ENCODE measurements at regions not wholly inside any gene's neighbourhood (a gene's known extent, or its start where the extent isn't known, plus 50 kb on each side); places are given as distances from the start of the nearest gene placed in this dataset. TPM values are rescaled to one million over a fixed set of nuclear protein-coding genes. Genes with fewer than 3 reads are reported as not detected.

DNA sequence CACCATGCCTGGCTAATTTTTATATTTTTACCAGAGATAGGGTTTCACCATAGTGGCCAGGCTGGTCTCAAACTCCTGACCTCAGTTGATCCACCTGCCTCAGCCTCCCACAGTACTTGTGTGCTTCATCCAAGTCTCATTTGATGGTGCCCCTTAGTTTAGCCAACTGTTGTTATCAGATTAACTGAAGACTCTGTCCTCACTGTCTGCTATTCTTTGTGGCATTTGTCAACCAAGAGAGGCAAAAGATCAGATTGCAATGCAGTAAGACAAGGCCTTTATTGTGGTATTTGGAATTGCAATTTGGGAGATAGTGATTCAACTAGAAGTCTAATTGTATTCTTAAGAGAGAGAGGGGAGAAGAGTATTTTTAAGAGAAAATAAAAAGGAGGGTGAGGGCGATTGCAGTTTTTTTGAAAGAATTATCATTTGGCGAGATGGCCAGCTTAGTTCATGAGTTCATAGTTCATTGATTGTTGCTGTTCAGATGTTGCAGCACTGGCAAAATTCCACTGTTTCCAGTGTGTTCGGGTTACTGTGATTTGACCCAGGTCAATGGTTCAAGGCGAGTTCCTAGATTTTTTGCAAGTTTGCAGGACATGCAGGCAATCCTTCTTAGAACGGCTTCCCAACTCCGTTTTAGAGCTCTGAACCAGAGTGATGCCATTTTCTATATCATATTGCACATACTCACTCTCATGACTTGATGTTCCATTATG is 1156.9 kb downstream of the CDH9 start:
- no peak for FAIRE-seq
- DNase-seq (ENCODE audit: low spot score in 2 of 2), result no peak

GRCh38 chr5:25863811-25864210 is 1174.6 kb downstream of the CDH9 start:
- FAIRE-seq, result no peak

DNA sequence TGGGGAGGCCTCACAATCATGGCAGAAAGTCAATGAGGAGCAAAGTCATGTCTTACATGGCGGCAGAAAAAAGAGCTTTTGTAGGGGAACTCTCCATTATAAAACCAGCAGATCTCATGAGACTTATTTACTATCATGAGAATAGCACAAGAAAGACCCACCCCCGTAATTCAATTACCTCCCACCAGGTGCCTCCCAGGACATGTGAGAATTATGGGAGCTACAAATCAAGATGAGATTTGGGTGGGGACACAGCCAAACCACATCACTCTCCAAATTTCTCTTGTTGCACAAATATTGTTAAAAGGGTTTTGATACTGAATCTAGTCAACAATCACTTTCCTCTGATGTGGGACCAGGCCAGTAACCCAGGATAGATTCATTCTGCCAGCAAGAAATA is 1176.1 kb downstream of the CDH9 start:
- FAIRE-seq (no peak), DNase-seq (ENCODE audit: low spot score in 2 of 2) (no peak)

More at GRCh38 chr5:25863811-25864210, 1174.6 kb downstream of the CDH9 start:
- DNase-seq (ENCODE audit: low spot score in 2 of 2), result no peak

DNA sequence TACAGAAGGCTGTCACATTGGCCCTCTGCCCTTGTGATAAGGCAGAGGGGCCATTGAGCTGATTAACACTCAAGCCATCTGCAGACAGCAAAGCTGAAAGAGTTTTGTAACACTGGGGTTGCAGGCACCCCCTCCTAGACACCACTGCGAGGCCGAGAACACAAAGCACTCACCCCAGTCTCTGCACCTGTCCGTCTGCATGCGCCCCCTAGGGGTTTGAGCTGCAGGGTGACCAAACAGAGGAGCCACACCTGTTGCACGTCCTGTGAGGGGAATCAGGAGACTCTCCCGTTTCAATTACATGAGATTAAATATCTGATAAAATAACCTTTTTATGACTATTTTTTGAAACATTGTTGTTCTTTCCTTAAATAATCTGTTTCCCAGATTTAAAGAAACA is 1180.4 kb downstream of the CDH9 start:
- no peak for FAIRE-seq
- no peak for DNase-seq (ENCODE audit: low spot score in 2 of 2)

DNA sequence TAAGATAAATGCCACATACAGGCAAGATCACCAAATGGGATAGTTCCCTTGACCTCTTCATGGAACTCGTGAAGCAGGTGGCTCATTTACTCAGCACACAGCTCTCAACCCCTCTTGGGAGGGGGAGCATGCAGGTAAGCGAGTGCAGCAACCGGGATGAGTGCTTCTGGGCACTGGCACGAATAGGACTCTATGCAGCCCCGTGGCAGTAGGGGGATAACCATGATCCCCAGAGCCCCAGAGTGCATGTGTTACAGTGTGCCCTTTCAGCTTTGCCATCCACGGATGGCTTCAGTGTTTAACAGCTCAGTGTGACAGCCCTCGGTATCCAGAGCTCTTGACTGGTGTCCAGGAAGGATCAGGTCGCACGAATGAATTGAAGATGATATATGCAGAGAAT is 1187.1 kb downstream of the CDH9 start:
- DNase-seq (ENCODE audit: low spot score in 2 of 2) (no peak), FAIRE-seq (no peak)

DNA sequence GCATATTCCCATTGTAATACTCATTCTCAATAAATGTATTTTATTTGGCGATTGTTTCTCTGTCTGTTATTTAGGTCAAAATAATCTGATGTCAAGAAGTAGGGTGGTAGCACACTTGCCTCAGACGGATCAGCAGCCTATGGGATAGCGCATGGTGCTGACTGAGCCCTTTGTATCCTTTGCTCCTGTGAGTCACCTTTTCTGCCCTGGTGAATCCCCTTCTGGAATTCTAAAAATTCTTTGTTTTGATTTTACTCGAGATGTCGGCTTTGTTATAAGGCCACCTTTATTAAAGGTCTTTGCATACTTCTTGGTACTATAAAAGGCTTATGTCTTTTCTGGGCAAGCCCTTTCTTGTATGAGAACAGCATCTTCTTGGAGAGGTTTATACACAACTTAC is 1187.8 kb downstream of the CDH9 start:
- no peak for DNase-seq (ENCODE audit: low spot score in 2 of 2)
- FAIRE-seq, result no peak

DNA sequence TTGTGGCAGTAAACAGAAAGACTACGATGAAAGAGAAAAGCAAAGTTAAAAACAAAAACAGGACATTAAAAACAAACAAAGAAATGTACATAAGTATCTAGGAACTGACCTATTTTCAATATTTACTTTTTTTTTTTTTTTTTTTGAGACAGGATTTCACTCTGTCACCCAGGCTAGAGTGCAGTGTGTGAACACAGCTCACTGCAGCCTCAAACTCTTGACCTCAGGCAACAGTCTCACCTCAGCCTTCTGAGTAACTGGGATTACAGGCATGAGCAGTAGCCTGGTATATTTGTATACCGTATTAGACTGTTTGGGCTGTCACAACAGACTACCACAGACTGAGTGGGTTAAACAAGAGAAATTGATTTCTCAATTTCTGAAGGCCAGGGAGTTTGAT is 1189.1 kb downstream of the CDH9 start:
- no peak for DNase-seq (ENCODE audit: low spot score in 2 of 2)
- FAIRE-seq, result no peak

GRCh38 chr5:25823330-25823873 is 1178.6 kb upstream of the CDH10 start:
- no peak for DNase-seq (ENCODE audit: low spot score in 2 of 2)
- FAIRE-seq, result no peak

Small RNA genes lying in the stretch of these regions (small RNA-seq; reads per million reads assigned to genes)
- gene AC113347.2, result not detected
- gene AC113347.3, result not detected
- not detected for gene RNU4-43P
